H1 (cell line): ENCODE measurements at regions not wholly inside any gene's neighbourhood (a gene's known extent, or its start where the extent isn't known, plus 50 kb on each side); places are given as distances from the start of the nearest gene placed in this dataset.

ENCODE experiments used
- CHD2 ChIP-seq: IDR thresholded peaks from 2 replicates; pipeline ENCODE4 v1.6.1; 2012; ENCODE audit warnings: low read length, improper control_type of control experiment
- CTCF ChIP-seq, 3 experiments: IDR thresholded peaks; 1 replicate in 2 of 3; 2 replicates in 1 of 3; pipeline versions ENCODE4 v1.5.1 to v1.6.1; 2011; ENCODE audit warnings: low read length in 3 of 3, mild to moderate bottlenecking in 3 of 3, inconsistent platforms in 2 of 3, low read depth in 1 of 3, moderate library complexity in 1 of 3; ENCODE audit not compliant: insufficient read depth in 1 of 3; ENCODE audit errors: control extremely low read depth in 1 of 3
- MAFK ChIP-seq: IDR thresholded peaks from 2 replicates; pipeline ENCODE4 v1.6.1; 2012; ENCODE audit warnings: low read depth, mild to moderate bottlenecking, improper control_type of control experiment, low read length
- SP4 ChIP-seq: IDR thresholded peaks from 2 replicates; pipeline ENCODE4 v1.6.1; 2012; ENCODE audit warnings: low read length, inconsistent platforms
- TBP ChIP-seq: IDR thresholded peaks from 2 replicates; pipeline ENCODE4 v1.6.1; 2011; ENCODE audit warnings: low read depth, low read length, improper control_type of control experiment

- TF ChIP-seq CHD2 = no peak
- no peak for TF ChIP-seq MAFK
- no peak for TF ChIP-seq SP4
- no peak for TF ChIP-seq CTCF (IDR thresholded peaks at IDR 0.05; ENCODE audit: control extremely low read depth in 1 of 3, insufficient read depth in 1 of 3, low read depth in 1 of 3, low read length in 3 of 3)
- TF ChIP-seq TBP = no peak
Observed at GRCh38 chr7:155878250-155878649, 66.0 kb upstream of the SHH start (continued).
